MM.1S (cell line): ENCODE measurements at regions not wholly inside any gene's neighbourhood (a gene's known extent, or its start where the extent isn't known, plus 50 kb on each side); places are given as distances from the start of the nearest gene placed in this dataset.
"Not testable (repeated sequence)": the region's sequence is repeated elsewhere in the genome, so short reads cannot be mapped to it uniquely, and the experiment has no call there.

Experiments used
- DNase-seq: peaks from one replicate; pipeline ENCODE4 v3.0.0-alpha.2; 2015
- H2AFZ ChIP-seq: fragments of 300-600 bp; sonication (generic); 2 replicates; pipeline ENCODE4 v1.6.0; 2016; ENCODE audit warnings: antibody characterized with exemption, low read length
- H3F3A ChIP-seq: fragments of 300-600 bp; sonication (generic); 2 replicates; pipeline ENCODE4 v1.6.1; 2016; ENCODE audit warnings: mild to moderate bottlenecking, antibody characterized with exemption, low read length, moderate library complexity, mixed read lengths; ENCODE audit not compliant: insufficient read depth
- H3K27ac ChIP-seq: fragments of 300-600 bp; sonication (generic); 2 replicates; pipeline ENCODE4 v1.5.1; 2016; ENCODE audit warnings: mild to moderate bottlenecking, low read length
- H3K27me3 ChIP-seq: fragments of 300-600 bp; sonication (generic); replicated peaks from 2 replicates; pipeline ENCODE4 v1.6.0; 2016; ENCODE audit warnings: low read length; ENCODE audit not compliant: insufficient read depth
- H3K36me3 ChIP-seq: fragments of 300-600 bp; sonication (generic); replicated peaks from 2 replicates; pipeline ENCODE4 v1.6.1; 2016; ENCODE audit warnings: mild to moderate bottlenecking, low read length, mixed read lengths; ENCODE audit not compliant: insufficient read depth
- H3K4me1 ChIP-seq: fragments of 300-600 bp; sonication (generic); 2 replicates; pipeline ENCODE4 v1.6.1; 2016; ENCODE audit warnings: low read length, mixed read lengths
- H3K4me2 ChIP-seq: fragments of 300-600 bp; sonication (generic); 2 replicates; pipeline ENCODE4 v1.6.0; 2016; ENCODE audit warnings: low read depth, low read length
- H3K4me3 ChIP-seq: fragments of 300-600 bp; sonication (generic); 2 replicates; pipeline ENCODE4 v1.5.1; 2016; ENCODE audit warnings: low read length, mixed read lengths
- H3K79me2 ChIP-seq: fragments of 300-600 bp; sonication (generic); 2 replicates; pipeline ENCODE4 v1.6.1; 2016; ENCODE audit warnings: mixed run types, low read length, mixed read lengths
- H3K9ac ChIP-seq: fragments of 300-600 bp; sonication (generic); 2 replicates; pipeline ENCODE4 v1.6.1; 2016; ENCODE audit warnings: low read length, mixed read lengths
- H3K9me2 ChIP-seq: fragments of 300-600 bp; sonication (generic); replicated peaks from 2 replicates; pipeline ENCODE4 v1.6.1; 2016; ENCODE audit warnings: mild to moderate bottlenecking, low read length, mixed read lengths; ENCODE audit not compliant: insufficient read depth
- H3K9me3 ChIP-seq: fragments of 300-600 bp; sonication (generic); replicated peaks from 2 replicates; pipeline ENCODE4 v1.6.1; 2016; ENCODE audit warnings: mild to moderate bottlenecking, low read length, mixed read lengths; ENCODE audit not compliant: insufficient read depth
- H4K20me1 ChIP-seq: fragments of 300-600 bp; sonication (generic); 2 replicates; pipeline ENCODE4 v1.6.1; 2016; ENCODE audit warnings: mild to moderate bottlenecking, low read length, moderate library complexity, mixed read lengths; ENCODE audit not compliant: insufficient read depth
- EZH2 ChIP-seq: fragments of 300-600 bp; sonication (generic); optimal IDR thresholded peaks from 2 replicates; pipeline ENCODE3; 2017; ENCODE audit warnings: low read depth, mild to moderate bottlenecking, antibody characterized with exemption, low read length, mixed read lengths
- EZH2phosphoT487 ChIP-seq: fragments of 300-600 bp; sonication (generic); IDR thresholded peaks from 2 replicates; pipeline ENCODE4 v1.6.1; 2018; ENCODE audit warnings: antibody characterized with exemption, low read length
- TF ChIP-seq, protein P1 (sequence below): fragments of 300-600 bp; sonication (generic); IDR thresholded peaks from 2 replicates; pipeline ENCODE4 v1.5.1; 2016; ENCODE audit warnings: antibody characterized with exemption, low read length, mixed read lengths

DNA sequence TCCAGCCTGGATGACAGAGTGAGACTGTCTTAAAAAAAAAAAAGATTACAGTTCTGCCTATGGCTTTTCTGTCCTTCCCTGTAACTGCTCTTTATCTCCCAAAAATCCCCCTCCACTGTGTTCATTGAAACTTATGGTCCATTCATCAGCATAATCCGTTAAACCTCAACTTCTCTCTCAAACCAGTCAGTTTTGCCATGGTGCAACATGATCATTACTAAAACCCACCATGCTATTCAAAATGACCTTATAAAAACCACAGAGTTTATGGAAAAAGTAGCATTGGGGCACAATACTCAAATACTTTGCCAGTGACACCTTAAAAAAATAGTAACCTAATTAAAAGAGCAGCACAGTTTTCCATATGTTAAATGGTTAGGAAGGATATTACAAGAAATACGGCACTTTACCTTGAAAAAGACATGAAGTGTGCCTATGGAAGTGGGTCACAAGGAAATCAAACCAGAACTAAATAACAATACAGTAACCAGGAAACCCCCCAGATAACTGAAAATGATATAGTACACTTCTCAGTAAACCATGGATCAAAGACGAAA is 74.0 kb upstream of the ST8SIA6 start:
- H3K36me3 ChIP-seq = no peaks in the 10 kb centered on the region
- no peaks in the 10 kb centered on the region for H4K20me1 ChIP-seq
- no peak for DNase-seq
- H3K27ac ChIP-seq = no peak overlapping the region
- no peak overlapping the region for H3K4me3 ChIP-seq
- H3K9ac ChIP-seq = no peak overlapping the region
- H3F3A ChIP-seq = no peaks in the 10 kb centered on the region
- H3K9me3 ChIP-seq = no peaks in the 10 kb centered on the region
- no peaks in the 10 kb centered on the region for H3K9me2 ChIP-seq
- H3K4me1 ChIP-seq = no peaks in the 10 kb centered on the region
- no peaks in the 10 kb centered on the region for H3K27me3 ChIP-seq
- TF ChIP-seq, protein P1, sequence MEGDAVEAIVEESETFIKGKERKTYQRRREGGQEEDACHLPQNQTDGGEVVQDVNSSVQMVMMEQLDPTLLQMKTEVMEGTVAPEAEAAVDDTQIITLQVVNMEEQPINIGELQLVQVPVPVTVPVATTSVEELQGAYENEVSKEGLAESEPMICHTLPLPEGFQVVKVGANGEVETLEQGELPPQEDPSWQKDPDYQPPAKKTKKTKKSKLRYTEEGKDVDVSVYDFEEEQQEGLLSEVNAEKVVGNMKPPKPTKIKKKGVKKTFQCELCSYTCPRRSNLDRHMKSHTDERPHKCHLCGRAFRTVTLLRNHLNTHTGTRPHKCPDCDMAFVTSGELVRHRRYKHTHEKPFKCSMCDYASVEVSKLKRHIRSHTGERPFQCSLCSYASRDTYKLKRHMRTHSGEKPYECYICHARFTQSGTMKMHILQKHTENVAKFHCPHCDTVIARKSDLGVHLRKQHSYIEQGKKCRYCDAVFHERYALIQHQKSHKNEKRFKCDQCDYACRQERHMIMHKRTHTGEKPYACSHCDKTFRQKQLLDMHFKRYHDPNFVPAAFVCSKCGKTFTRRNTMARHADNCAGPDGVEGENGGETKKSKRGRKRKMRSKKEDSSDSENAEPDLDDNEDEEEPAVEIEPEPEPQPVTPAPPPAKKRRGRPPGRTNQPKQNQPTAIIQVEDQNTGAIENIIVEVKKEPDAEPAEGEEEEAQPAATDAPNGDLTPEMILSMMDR = no peak
- no peak for TF ChIP-seq EZH2phosphoT487
- no peak for TF ChIP-seq EZH2
- H3K4me2 ChIP-seq = no peak overlapping the region
- no peaks in the 10 kb centered on the region for H3K79me2 ChIP-seq
- no peak overlapping the region for H2AFZ ChIP-seq

- H3K4me3 ChIP-seq = no peak overlapping the region
- no peaks in the 10 kb centered on the region for H3K9me2 ChIP-seq
- no peaks in the 10 kb centered on the region for H3K36me3 ChIP-seq
- H3K9ac ChIP-seq = no peak overlapping the region
- no peaks in the 10 kb centered on the region for H3K9me3 ChIP-seq
- DNase-seq = no peak
- no peak overlapping the region for H2AFZ ChIP-seq
- H3K4me1 ChIP-seq = no peaks in the 10 kb centered on the region
- H3K4me2 ChIP-seq = no peak overlapping the region
- no peaks in the 10 kb centered on the region for H3F3A ChIP-seq
- no peak overlapping the region for H3K27ac ChIP-seq
- TF ChIP-seq, protein P1 = no peak
- no peak for TF ChIP-seq EZH2
- no peak for TF ChIP-seq EZH2phosphoT487
- H3K27me3 ChIP-seq = no peaks in the 10 kb centered on the region
- no peaks in the 10 kb centered on the region for H4K20me1 ChIP-seq
- no peaks in the 10 kb centered on the region for H3K79me2 ChIP-seq
Observed at GRCh38 chr10:17527514-17528146, 73.2 kb upstream of the ST8SIA6 start.

GRCh38 chr10:17526571-17526970 is 72.2 kb upstream of the ST8SIA6 start:
- H3K79me2 ChIP-seq, H2AFZ ChIP-seq, H3K9me3 ChIP-seq, H3K9me2 ChIP-seq, H3K27ac ChIP-seq, H4K20me1 ChIP-seq, H3K9ac ChIP-seq, H3K36me3 ChIP-seq, DNase-seq, H3K4me2 ChIP-seq, H3K27me3 ChIP-seq, H3F3A ChIP-seq, H3K4me3 ChIP-seq, H3K4me1 ChIP-seq: not testable (repeated sequence)

- Histone ChIP-seq H3K36me3 (no peaks in the 10 kb centered on the region), H3K9me2 (no peaks in the 10 kb centered on the region), H3K4me2 (no peak overlapping the region), H3K4me3 (no peak overlapping the region), H3F3A (no peaks in the 10 kb centered on the region), H3K27ac (no peak overlapping the region), H3K9me3 (no peaks in the 10 kb centered on the region), H3K79me2 (no peaks in the 10 kb centered on the region), H3K4me1 (no peaks in the 10 kb centered on the region), H4K20me1 (no peaks in the 10 kb centered on the region), H2AFZ (no peak overlapping the region), H3K9ac (no peak overlapping the region), H3K27me3 (no peaks in the 10 kb centered on the region)
- DNase-seq = no peak
- TF ChIP-seq EZH2 (no peak), EZH2phosphoT487 (no peak)
- TF ChIP-seq, protein P1 = no peak
Observed at GRCh38 chr10:17523917-17524316, 69.5 kb upstream of the ST8SIA6 start.
